ENCODE measurements at regions not wholly inside any gene's neighbourhood (a gene's known extent, or its start where the extent isn't known, plus 50 kb on each side); places are given as distances from the start of the nearest gene placed in this dataset.

GRCh38 chr18:22309191-22309590 lies 108.5 kb downstream of the CTAGE1 start (continued):
- no peak for TF ChIP-seq ZBTB33 (IDR thresholded peaks at IDR 0.05)

GRCh38 chr18:22307528-22307927 lies 110.2 kb downstream of the CTAGE1 start:
- Histone ChIP-seq H3K27me3 (ENCODE audit: control insufficient read depth in 4 of 4, insufficient read depth in 4 of 4, low read length in 3 of 4) (no peaks in the 10 kb centered on the region), H3K9ac (ENCODE audit: low read depth in 1 of 2, low read length in 2 of 2) (no peak overlapping the region), H3K27ac (ENCODE audit: low read depth in 1 of 2, low read length in 2 of 2) (no peak overlapping the region), H3K4me1 (ENCODE audit: control insufficient read depth in 4 of 4, insufficient read depth in 4 of 4, low read length in 3 of 4) (no peaks in the 10 kb centered on the region), H3K4me3 (ENCODE audit: low read depth in 1 of 3, low read length in 3 of 3) (no peak overlapping the region), H3K9me3 (ENCODE audit: control insufficient read depth in 4 of 4, low read length in 3 of 4) (no peaks in the 10 kb centered on the region), H3K36me3 (ENCODE audit: control insufficient read depth in 4 of 4, insufficient read depth in 3 of 4, low read depth in 1 of 4, low read length in 3 of 4) (no peaks in the 10 kb centered on the region)
- 67% methylated on average over 2 of the region's 2 CpGs for WGBS
- no peak for DNase-seq (ENCODE audit: low spot score)
- TF ChIP-seq RXRA (IDR thresholded peaks at IDR 0.05): no peak
- no peak for TF ChIP-seq CTCF (IDR thresholded peaks at IDR 0.05; ENCODE audit: low read depth, low read length, missing input control)
- no peak for TF ChIP-seq RAD21 (IDR thresholded peaks at IDR 0.05)
- TF ChIP-seq EGR1 (IDR thresholded peaks at IDR 0.05; ENCODE audit: low read depth in 2 of 2): no peak

- Histone ChIP-seq H3K27me3 (ENCODE audit: control insufficient read depth in 4 of 4, insufficient read depth in 4 of 4, low read length in 3 of 4) (no peaks in the 10 kb centered on the region), H3K27ac (ENCODE audit: low read depth in 1 of 2, low read length in 2 of 2) (no peak overlapping the region), H3K4me1 (ENCODE audit: control insufficient read depth in 4 of 4, insufficient read depth in 4 of 4, low read length in 3 of 4) (no peaks in the 10 kb centered on the region), H3K4me3 (ENCODE audit: low read depth in 1 of 3, low read length in 3 of 3) (no peak overlapping the region), H3K9me3 (ENCODE audit: control insufficient read depth in 4 of 4, low read length in 3 of 4) (no peaks in the 10 kb centered on the region), H3K9ac (ENCODE audit: low read depth in 1 of 2, low read length in 2 of 2) (no peak overlapping the region), H3K36me3 (ENCODE audit: control insufficient read depth in 4 of 4, insufficient read depth in 3 of 4, low read depth in 1 of 4, low read length in 3 of 4) (no peaks in the 10 kb centered on the region)
- 92% methylated on average over 5 of the region's 5 CpGs for WGBS
- TF ChIP-seq YY1 (IDR thresholded peaks at IDR 0.05) (no peak), SP1 (IDR thresholded peaks at IDR 0.05) (no peak), TAF1 (conservative IDR thresholded peaks at IDR 0.05) (no peak), RXRA (IDR thresholded peaks at IDR 0.05) (no peak), FOXA1 (IDR thresholded peaks at IDR 0.05) (no peak)
- DNase-seq (ENCODE audit: low spot score): no peak
Measured at GRCh38 chr18:22303927-22304326, 113.8 kb downstream of the CTAGE1 start.

GRCh38 chr18:22302144-22302543 lies 115.6 kb downstream of the CTAGE1 start:
- Histone ChIP-seq H3K9me3 (ENCODE audit: control insufficient read depth in 4 of 4, low read length in 3 of 4) (no peaks in the 10 kb centered on the region), H3K4me1 (ENCODE audit: control insufficient read depth in 4 of 4, insufficient read depth in 4 of 4, low read length in 3 of 4) (no peaks in the 10 kb centered on the region), H3K27me3 (ENCODE audit: control insufficient read depth in 4 of 4, insufficient read depth in 4 of 4, low read length in 3 of 4) (no peaks in the 10 kb centered on the region), H3K36me3 (ENCODE audit: control insufficient read depth in 4 of 4, insufficient read depth in 3 of 4, low read depth in 1 of 4, low read length in 3 of 4) (no peaks in the 10 kb centered on the region), H3K4me3 (ENCODE audit: low read depth in 1 of 3, low read length in 3 of 3) (no peak overlapping the region), H3K9ac (ENCODE audit: low read depth in 1 of 2, low read length in 2 of 2) (no peak overlapping the region), H3K27ac (ENCODE audit: low read depth in 1 of 2, low read length in 2 of 2) (no peak overlapping the region)
- 74% methylated on average over 6 of the region's 6 CpGs for WGBS
- DNase-seq (ENCODE audit: low spot score): no peak
- TF ChIP-seq NR2F2 (IDR thresholded peaks at IDR 0.05): no peak
- TF ChIP-seq FOXA2 (IDR thresholded peaks at IDR 0.05): no peak
- TF ChIP-seq GABPA (IDR thresholded peaks at IDR 0.05 in 1 of 2, conservative IDR thresholded peaks at IDR 0.05 in 1 of 2): no peak
- TF ChIP-seq FOXA1 (IDR thresholded peaks at IDR 0.05): no peak
- no peak for TF ChIP-seq ATF3 (IDR thresholded peaks at IDR 0.05)
- no peak for TF ChIP-seq SP1 (IDR thresholded peaks at IDR 0.05)
- TF ChIP-seq ZBTB33 (IDR thresholded peaks at IDR 0.05): no peak
- no peak for TF ChIP-seq REST (IDR thresholded peaks at IDR 0.05)
- TF ChIP-seq JUND (IDR thresholded peaks at IDR 0.05): no peak
- TF ChIP-seq RXRA (IDR thresholded peaks at IDR 0.05): no peak

Data from liver (tissue), 8 donors.